Anterior cingulate cortex (tissue), 58 donors: ENCODE measurements at regions not wholly inside any gene's neighbourhood (a gene's known extent, or its start where the extent isn't known, plus 50 kb on each side); places are given as distances from the start of the nearest gene placed in this dataset.

Experiments used
- DNase-seq, 58 donors: peaks; one replicate each; lab custom pipeline; 2025; lab: John Stamatoyannopoulos, UW

DNA sequence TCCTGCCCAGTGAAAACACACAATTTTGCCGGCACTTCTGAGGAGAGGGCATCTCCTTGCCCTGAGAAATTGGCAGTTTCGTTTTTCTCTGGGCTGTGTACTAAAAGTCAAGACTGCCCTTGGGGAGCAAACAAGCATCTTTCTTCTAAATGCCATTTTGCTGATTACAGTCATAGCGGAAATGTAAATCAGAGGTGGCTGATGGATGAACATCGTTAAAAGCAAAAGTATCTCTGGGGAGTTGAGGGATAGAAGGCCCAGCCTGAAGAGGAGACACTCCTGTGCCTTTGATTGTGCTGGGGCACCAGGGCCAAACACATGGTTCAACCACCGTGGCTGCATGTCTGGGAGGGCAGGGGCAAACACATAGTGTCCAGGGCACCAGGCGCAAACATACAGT, 49.8 kb downstream of the ABCC12 start:
- no peak for DNase-seq

DNA sequence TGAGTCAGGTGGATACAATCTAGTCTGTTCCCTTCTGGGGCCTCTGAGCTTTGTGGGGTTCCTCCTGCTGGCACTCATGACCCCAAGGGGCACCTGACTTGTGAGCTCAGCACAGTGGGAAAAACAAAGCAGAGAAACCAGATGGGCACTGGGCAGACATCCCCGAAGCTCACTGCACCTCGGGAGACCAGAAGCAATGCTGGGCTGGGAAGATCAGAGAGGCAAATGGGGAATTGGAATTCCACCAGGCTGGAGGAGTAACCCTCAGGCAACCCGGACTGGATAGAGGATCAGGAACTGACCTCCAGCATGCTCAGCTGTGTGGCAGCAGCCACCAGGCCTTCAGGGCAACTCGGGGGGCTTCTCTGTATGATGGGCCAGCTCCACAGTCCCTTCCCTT, 50.3 kb downstream of the ABCC12 start:
- DNase-seq, result no peak

DNA sequence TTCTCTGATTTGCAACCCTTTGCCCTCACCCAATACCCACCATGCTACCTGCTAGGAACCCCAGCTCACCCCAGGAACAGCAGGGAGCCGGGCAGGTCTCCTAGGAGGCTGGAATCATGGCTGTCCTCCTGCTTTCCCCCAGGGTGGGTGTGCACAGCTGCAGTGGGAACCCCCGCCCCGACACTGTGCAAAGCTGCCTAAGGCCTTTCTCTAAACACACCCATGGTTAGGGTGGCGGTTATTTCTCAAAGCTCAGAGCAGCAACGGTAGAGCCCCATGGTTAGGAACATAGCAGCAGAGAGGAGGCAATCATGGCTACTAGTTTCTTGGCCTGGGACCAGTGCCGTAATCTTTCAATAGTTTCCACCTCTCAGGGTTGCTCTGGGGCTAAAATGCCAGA, 52.2 kb downstream of the ABCC12 start:
- no peak for DNase-seq

DNA sequence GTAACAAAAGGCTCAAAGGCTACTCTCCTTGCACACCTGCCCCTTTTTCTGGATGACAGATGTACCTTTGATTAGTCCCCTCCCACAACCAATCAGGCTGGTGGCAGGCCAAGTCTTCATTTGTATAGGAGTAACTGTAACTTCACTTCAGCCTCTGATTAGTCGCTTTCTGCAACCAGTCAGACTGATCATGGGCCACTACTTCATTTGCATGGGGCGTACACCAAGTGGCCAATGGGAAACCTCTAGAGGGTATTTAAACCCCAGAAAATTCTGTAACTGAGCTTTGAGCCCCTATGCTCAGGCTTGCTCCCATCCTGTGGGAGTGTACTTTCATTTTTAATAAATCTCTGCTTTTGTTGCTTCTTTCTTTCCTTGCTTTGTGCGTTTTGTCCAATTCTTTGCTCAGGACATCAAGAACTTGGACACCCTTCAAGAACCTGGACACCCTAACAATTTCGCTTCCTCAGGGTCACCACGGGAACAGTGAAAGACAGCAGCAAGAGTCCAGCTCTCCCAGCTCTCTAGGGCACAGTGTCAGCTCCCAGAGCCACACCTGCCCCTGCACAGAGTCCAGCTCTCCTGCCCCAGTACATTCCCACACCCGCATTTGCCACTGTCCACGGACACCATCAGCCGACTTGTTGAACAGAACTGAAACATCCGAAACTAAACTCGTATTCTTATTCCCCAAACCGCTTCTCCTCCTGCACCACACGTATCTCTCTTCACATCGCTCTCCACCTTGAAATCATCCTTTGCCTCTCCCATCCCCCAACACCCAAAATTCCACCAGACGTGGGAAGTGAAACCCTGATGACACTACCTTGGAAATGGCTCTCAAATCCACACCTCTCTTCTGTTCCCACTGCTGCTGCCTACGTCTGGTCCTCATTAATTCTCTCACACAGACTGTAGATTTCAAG, 53.4 kb downstream of the ABCC12 start:
- no peak for DNase-seq

DNA sequence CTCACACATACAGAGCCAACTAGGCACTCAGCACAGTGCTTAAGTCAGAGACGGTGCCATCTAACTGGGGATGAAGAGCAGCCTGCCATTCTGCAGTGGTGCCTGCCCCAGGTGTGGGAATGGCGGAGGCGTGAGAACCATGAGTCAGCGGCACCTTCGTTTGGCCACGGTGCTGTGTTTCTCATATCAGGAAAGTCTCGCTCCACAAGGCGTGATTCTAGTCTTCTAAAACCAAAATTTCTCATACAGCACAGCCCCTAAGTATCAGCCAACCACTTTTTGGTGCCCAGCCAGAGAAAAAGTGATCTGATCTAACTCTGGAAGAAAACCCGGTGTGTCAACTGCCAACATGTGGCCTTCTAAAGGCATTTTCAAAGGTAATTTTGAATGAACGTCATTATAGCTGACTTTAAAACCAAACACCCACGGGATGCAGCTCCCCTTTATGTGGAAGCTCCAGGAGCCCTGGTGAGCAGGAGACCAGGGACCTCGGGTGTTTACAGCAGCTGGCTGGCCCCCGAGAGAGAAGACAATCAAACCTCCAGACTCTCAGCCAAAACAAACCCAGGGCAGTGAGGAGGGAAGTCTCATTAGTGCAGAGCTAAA, 54.6 kb downstream of the ABCC12 start:
- no peak for DNase-seq

DNA sequence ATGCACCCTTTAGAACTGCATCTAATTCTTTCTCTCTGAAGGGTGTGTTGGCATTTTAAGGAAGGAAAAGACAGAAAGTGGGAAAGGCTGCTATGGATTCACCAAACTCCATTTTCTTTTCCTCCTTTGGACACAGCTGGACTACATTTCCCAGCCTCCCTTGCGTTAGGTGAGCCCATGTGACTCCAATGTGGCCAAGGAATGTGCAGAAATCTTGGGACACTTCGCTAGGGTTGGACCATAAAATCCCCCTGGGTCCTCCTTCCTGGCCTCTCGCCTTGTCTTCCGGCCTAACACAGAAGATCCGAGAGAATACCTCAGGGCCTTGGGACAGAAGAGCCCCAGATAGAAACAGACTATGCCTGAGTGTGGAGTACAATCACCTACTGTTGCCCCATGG, 56.3 kb downstream of the ABCC12 start:
- no peak for DNase-seq

DNA sequence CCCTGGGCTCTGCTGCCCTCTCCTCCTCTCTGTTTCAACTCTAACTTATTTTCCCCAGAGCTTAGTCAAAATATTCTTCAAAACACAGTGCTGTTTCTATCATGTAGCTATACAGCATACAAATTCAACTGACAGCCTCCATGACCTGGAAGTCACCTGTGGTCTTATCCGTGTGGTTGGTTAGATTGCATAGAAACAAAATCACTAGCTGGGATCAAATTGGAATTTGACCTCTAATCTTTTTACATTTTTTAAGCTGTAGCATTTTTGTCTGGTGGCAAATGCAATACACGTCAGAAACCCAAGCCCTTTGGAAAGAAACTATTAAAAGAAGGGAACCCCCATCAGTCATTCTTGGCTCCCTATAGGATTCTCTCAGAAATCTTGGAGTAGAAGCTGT, 57.3 kb downstream of the ABCC12 start:
- DNase-seq, result no peak

DNA sequence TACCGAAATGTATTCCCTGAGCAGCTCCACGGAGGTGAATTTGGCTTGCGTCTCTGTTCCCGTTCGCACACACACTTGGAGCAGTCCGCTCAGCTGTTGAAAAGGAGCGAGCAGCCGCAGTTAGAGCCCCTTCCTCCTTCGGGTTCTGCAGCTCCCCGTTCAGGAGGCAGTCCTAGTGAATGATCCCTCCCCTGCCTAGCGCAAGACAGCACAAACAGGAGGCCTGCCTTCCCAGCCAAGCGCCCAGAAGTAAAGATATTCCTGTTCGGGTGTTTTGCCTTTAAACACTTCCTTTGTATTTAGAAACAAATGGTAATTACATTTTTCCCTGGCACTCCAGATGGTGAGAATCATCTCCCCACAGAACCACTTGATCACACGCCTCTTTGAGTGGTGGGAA, 64.7 kb downstream of the ABCC12 start:
- DNase-seq, result peak in 19 of 58 donors; percentile 2 to 56 (median 17)

DNA sequence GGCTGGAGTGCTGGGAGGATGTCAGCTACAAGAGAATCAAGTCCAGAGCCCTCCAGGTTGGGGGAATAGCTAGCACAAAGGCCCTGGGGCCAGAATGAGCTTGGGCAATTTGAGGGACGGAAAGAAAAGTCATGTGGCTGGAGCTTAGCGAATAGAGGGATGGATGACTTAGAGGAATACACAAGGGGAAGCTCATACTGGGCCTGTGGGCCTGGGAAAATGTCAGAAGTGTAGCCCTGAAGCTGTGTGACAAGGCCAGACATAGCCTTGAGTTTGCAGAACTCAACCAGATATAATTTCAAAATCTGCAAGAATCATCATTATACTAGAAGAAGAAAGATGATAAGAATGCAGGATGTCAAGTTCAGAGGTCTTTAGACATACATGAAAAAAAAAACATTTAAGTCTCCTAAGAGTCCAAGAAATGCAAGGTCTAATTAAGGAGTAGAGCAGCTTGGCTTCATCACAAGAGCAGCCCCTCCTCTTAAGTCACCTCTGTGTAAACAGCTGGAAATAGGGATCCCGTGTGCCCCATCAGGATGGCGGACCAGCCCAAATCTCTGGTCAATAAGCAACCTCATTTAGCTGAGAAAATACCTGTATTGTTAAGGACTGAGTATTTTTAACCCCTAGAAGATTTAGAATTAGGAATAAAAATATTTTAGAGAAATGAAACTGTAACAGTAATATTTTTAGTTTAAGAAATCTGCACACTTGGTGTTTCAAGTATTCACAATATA, 66.6 kb downstream of the ABCC12 start:
- no peak for DNase-seq

DNA sequence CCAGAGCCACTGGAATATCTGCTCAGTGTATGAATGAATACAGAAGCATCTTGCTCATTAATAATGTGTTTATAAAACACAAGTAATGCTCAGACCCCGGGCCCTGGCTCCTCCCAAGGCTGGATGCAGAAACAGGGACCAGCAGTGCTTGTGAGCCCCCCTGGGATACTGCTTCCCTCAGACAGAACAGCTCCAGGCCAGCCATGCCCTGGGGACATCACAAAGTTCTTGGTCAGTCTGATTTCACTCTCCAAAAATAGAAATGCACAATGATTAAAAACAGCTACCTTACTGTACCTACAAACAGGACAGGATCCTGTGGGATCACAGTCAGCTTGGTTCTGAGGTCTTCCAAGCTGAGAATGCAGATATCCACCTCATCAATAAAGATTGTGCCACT, 68.2 kb downstream of the ABCC12 start:
- no peak for DNase-seq

DNA sequence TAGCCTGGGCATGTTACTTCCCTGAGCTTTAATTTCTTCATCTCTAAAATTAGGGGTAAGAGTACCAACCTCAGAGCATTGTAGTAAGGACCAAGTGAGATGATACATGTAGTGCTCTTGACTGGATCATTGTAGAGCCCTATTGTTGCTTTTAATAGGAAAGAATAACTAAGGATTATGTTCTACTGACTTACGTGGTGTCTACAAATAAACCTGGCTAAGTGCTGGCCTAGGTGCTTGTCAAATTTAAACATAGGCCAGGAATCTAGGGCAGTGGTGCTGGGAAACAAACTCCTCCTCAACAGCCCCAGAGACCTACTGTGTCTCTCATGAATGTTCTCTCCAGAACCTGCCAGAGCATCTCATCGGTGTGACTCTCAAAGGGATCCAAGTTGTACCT, 69.4 kb downstream of the ABCC12 start:
- no peak for DNase-seq

DNA sequence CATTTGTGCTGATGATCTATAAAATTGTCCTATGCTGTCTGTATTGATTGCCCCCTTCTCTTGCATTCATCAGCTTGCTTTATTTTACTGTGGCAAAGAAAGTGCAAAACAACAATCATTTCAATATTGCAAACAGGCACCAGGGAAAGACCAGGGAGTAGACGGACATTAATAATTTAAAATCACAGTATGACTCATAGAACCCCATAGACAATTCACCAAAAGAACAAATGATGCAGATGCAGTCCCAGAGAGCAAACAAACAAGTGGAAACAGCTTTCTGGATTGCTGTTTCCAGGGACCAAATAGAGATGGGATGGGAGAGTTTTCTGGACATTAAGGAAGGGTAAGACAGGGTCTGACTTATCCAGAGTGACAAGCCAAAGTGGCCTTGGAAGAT, 70.1 kb downstream of the ABCC12 start:
- DNase-seq, result no peak

DNA sequence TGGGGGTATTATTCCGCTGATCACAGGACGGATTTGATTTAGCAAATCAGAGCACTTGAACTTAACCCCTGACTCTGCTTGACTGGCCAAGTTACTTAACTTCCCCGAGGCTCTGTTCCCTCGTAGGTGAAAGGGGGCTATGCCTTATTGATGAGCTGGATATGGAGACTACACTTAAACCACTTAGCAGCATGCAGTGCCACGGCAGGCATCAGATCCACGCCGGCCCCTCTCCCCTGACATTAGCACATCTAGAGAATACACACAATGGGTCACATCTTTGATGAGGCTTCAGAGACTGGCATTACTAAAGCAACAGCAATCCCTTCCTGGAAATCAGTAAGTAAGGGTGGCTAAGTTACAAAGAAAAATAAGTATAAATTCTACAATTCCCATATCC, 71.0 kb downstream of the ABCC12 start:
- no peak for DNase-seq

DNA sequence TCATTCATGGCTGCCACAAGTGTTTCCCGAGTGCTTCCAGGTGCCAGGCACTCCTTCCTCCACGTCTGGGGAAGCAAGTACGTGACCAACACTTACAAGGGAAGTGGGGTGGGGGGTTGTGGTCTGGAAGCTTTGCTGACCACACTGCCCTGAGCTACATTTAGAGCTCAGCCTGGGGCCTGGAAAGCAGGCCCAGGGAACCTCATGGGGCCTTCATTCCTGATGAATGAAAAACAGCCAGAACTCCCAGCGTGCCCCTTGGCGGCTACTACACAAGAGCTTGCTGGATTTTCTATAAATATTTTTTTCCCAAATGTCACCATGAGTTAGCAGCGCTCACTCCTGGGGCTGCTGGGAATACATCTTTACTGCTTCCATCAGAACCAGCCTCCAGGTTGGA, 73.3 kb downstream of the ABCC12 start:
- no peak for DNase-seq

DNA sequence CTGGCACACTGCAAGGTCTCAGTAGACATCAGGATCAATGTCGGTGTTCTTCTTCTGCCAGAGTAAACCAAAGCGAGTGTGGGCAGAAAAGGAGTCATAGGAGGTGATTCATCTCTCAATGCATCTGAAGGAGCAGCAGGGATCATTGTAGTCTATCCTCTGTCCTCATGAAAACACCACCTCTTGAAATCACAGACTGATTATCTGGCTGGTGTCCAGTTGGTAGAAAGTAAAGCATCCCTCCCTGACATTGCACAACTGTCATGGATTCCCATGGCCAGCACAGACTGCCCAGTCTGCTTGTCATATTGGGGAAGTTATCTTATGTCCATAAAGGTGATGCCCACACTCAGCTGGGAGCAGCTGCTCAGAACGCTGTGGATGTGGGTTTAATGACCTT, 74.1 kb downstream of the ABCC12 start:
- no peak for DNase-seq

DNA sequence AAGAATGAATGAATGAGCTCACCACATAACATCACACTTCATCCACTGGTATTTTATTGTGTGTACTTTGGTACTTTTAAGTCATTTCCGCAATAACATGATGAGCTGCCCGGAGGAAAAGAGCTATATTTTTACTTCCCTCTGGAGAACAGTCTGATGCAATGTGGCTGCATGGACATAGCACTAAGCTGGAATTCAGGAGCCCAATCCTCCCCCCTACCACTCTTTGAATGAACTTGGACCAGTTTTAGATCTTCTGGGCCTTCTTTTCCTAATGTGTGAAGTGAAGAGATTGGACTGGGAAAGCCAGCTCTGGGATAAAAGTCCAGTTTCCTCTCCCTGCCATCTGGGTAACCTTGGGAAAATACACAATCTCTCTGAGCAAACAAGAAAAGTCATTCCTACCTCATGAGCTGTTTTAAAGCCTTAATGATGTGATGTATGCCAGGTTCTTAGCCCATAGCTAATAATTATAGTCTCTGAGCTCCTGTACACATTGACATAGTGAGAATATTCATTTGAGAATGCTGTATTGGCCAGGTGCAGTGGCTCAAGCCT, 79.3 kb downstream of the ABCC12 start:
- no peak for DNase-seq

DNA sequence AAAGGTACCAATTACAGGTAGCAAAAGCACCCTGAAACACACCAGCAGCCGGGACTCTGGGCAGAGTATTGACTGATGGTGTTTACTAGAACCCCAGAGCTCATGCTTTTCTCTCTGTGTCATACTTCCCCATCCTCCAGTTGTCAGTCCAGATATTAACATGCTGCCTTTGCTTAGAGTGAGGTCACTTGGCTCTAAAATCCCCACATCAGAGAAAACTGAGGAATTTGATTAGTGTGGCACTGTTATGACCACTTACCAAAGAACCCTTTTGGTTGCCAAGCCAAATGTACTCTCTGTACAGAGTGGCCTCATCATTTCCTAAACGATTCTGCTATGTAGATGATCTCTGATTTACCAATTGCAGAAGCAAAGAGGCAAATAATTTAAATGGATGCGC, 80.4 kb downstream of the ABCC12 start:
- no peak for DNase-seq

DNA sequence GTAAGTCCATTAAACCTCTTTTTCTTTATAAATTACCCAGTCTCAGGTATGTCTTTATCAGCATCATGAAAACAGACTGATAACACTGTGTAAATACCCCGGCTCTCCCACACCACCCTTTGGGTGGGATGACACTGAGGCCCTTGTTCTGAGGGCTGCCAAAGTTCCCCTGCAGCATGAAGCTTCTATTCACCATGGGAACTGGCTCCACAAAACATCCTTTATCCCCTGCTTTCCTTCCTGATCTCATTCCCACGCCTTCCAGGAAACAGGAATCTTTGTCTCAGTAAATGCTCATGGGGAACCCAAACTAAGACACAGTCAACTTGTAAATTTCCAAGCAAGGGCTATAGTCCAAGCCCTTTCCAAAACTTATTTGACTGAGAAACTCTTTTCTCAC, 88.4 kb downstream of the ABCC12 start:
- no peak for DNase-seq

DNA sequence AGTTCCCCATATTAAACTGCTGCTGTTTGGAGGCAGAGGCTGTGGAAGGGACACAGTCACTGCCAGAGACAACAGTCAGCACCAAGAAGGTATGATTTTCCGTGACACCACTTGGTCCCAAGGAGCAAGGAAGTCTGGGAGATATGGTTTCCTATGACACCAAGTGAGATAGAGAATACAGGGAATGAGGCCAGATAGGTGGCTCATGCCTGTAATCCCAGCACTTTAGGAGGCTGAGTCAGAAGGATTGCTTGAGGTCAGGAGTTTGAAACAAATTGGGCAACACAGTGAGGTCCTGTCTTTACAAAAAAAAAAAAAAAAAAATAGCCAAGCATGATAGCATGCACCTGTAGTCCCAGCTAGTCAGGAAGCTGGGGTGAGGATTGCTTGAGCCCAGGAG, 90.8 kb downstream of the ABCC12 start:
- no peak for DNase-seq

DNA sequence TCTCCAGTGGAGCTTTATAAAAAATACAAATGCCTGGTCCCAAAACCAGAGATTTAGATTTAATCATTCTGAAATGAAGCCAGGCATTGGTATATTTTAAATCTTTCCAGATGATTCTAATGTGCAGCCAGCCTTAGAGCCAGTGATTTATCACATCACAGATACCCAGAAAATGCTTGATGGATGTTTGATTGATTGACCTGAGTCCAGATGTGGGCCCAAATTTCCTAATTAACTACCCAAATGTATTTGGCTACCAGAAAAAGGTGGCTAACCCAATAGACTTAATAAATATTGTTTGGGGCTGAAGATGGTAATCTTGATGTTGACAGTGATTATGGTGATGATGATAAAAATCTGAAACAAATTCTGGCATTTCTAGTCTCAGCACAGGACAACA, 93.1 kb downstream of the ABCC12 start:
- no peak for DNase-seq

DNA sequence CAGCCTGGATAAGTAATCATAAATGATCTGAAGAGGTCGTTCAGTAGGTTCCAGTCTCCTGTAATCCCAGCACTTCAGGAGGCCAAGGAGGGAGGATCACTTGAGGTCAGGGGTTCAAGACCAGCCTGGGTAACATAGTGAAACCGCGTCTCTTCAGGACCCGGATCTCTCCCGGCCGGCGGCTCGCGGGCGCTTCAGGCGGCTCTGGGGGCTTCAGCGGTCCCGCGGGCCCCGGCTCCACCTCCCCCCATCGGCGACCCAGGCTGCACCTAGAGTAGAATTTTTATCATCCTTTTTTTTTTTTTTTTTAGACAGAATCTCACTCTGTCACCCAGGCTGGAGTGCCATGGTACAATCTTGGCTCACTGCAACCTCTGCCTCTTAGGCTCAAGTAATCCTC, 95.9 kb downstream of the ABCC12 start:
- DNase-seq, result no peak
